ENCODE measurements at regions not wholly inside any gene's neighbourhood (a gene's known extent, or its start where the extent isn't known, plus 50 kb on each side); places are given as distances from the start of the nearest gene placed in this dataset.

DNA sequence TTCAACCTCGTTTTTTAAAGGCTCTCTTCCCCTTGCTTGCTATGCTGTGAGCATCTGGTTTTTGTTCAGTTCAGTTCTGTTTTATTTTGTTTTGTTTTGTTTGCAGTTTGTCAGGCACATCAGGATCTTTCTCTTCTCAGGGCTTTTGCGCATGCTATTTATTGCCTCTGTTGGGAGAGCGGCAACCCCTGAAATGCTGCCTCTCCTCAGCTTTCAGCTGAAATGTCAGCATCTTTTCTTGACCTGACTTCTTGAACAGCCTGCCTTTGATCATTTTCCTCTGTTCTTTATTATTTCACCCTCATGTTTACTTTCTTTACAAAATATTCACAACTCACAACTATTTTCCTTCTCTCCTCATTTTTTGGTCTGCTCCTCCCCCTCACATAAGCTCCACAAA, 50.4 kb upstream of the RC3H1 start:
- ChIA-PET POLR2A (ENCODE audit: unreplicated experiment) (no interaction called here), CTCF (no interaction called here)
- no peaks in the 10 kb centered on the region for H3K79me2 ChIP-seq (ENCODE audit: low read length)
- intact Hi-C loops (cut with micrococcal nuclease): loop anchor here (5.0 to 10.0 kb wide), 5 partner anchors 48 to 1328 kb away; partner anchors contain the start of gene RC3H1
- no peak overlapping the region for H3K4me3 ChIP-seq (ENCODE audit: low read length)
- ATAC-seq: no peak
- peaks cover 6% of the 10 kb centered on the region; the same call in 1 of the 2 replicates for H3K4me1 ChIP-seq (ENCODE audit: insufficient read depth, low read length)
- no peaks in the 10 kb centered on the region for H3K9me2 ChIP-seq (replicated peaks; ENCODE audit: low read length)
- TF ChIP-seq EZH2 (IDR thresholded peaks at IDR 0.05; ENCODE audit: low read length, unreplicated experiment): no peak
- no peak for TF ChIP-seq EZH2phosphoT487 (IDR thresholded peaks at IDR 0.05; ENCODE audit: borderline replicate concordance, low read length)
- TF ChIP-seq CTCF (conservative IDR thresholded peaks at IDR 0.05; ENCODE audit: low read depth, low read length): no peak
- DNase-seq: no peak
- H3K9me3 ChIP-seq (ENCODE audit: low read length): no peaks in the 10 kb centered on the region
- H3K27ac ChIP-seq (ENCODE audit: low read length): no peak overlapping the region
- no peaks in the 10 kb centered on the region for H3K36me3 ChIP-seq (ENCODE audit: low read depth, low read length)
- BruUV-seq (replicated peaks): no TSS peak
- no peaks in the 10 kb centered on the region for H3K27me3 ChIP-seq (ENCODE audit: low read length)
- H2AFZ ChIP-seq (ENCODE audit: low read length): no peak overlapping the region
- H3F3A ChIP-seq (ENCODE audit: low read length, unreplicated experiment): no peaks in the 10 kb centered on the region
- no peak overlapping the region for H3K9ac ChIP-seq (ENCODE audit: low read length)
- no peaks in the 10 kb centered on the region for H4K20me1 ChIP-seq (ENCODE audit: low read length)
- no peak overlapping the region for H3K4me2 ChIP-seq (ENCODE audit: low read length)
